Ecto neural progenitor cell (in vitro differentiated cells): ENCODE measurements at regions not wholly inside any gene's neighbourhood (a gene's known extent, or its start where the extent isn't known, plus 50 kb on each side); places are given as distances from the start of the nearest gene placed in this dataset.

ENCODE experiments used
- DNase-seq: peaks from one replicate; pipeline ENCODE4 v3.0.0-alpha.2; 2018; ENCODE audit warnings: low spot score

- no peak for DNase-seq
These were observed 357.6 kb downstream of the RPS29 start for GRCh38 chr14:49228552-49228951.

GRCh38 chr14:49221316-49221715, 364.9 kb downstream of the RPS29 start:
- no peak for DNase-seq

- no peak for DNase-seq
These were observed 365.7 kb downstream of the RPS29 start for GRCh38 chr14:49220492-49220891.

- no peak for DNase-seq
These were observed 367.6 kb downstream of the RPS29 start for GRCh38 chr14:49218436-49219092.

- DNase-seq = no peak
These were observed 373.5 kb downstream of the RPS29 start for GRCh38 chr14:49212721-49213120.

- DNase-seq = no peak
These were observed 376.8 kb downstream of the RPS29 start for GRCh38 chr14:49209416-49209815.

- no peak for DNase-seq
These were observed 379.4 kb downstream of the RPS29 start for GRCh38 chr14:49206828-49207227.

GRCh38 chr14:49203676-49204075, 382.5 kb downstream of the RPS29 start:
- DNase-seq = no peak

GRCh38 chr14:49199159-49199558, 387.0 kb downstream of the RPS29 start:
- no peak for DNase-seq

- no peak for DNase-seq
These were observed 389.9 kb downstream of the RPS29 start for GRCh38 chr14:49196327-49196726.

- DNase-seq = no peak
These were observed 392.1 kb downstream of the RPS29 start for GRCh38 chr14:49194067-49194466.

- DNase-seq = no peak
These were observed 392.7 kb downstream of the RPS29 start for GRCh38 chr14:49193332-49194065.

GRCh38 chr14:49191380-49191779, 394.8 kb downstream of the RPS29 start:
- DNase-seq = no peak

- DNase-seq = no peak
These were observed 396.8 kb downstream of the RPS29 start for GRCh38 chr14:49189375-49189774.

GRCh38 chr14:49187799-49188198, 398.4 kb downstream of the RPS29 start:
- DNase-seq = no peak

- DNase-seq = peak; percentile 68
These were observed 412.3 kb downstream of the RPS29 start for GRCh38 chr14:49173765-49174373.

- DNase-seq = no peak
These were observed 422.1 kb downstream of the RPS29 start for GRCh38 chr14:49164074-49164473.

- DNase-seq = no peak
These were observed 425.2 kb downstream of the RPS29 start for GRCh38 chr14:49160983-49161382.

- no peak for DNase-seq
These were observed 427.1 kb downstream of the RPS29 start for GRCh38 chr14:49159081-49159480.

GRCh38 chr14:49139593-49139992, 446.6 kb downstream of the RPS29 start:
- DNase-seq = no peak

GRCh38 chr14:49134940-49135339, 451.2 kb downstream of the RPS29 start:
- DNase-seq = no peak

- no peak for DNase-seq
These were observed 464.9 kb downstream of the RPS29 start for GRCh38 chr14:49121246-49121645.

GRCh38 chr14:49114161-49114893, 471.9 kb downstream of the RPS29 start:
- DNase-seq = no peak
